Central memory CD8-positive, alpha-beta T cell (primary cell): ENCODE measurements at regions not wholly inside any gene's neighbourhood (a gene's known extent, or its start where the extent isn't known, plus 50 kb on each side); places are given as distances from the start of the nearest gene placed in this dataset.

Source experiments
- ATAC-seq: fragments of 150-1000 bp; cut with Tn5 transposase; replicated peaks from 2 replicates; pipeline ENCODE4 v1.10.0; 2022; ENCODE audit warnings: mild to moderate bottlenecking, moderate FRiP score, moderate number of reproducible peaks; ENCODE audit not compliant: poor library complexity, severe bottlenecking; ENCODE audit errors: extremely low read depth
- DNase-seq, 2 donors: peaks; one replicate each; pipeline ENCODE4 v3.0.0; 2021; ENCODE audit warnings: low spot score in 2 of 2
- H3K27ac Mint-ChIP-seq: one replicate; pipeline ENCODE4 v1.8.0; 2022; ENCODE audit warnings: low read depth, mild to moderate bottlenecking, moderate library complexity, mixed read lengths
- H3K27me3 Mint-ChIP-seq: one replicate; pipeline ENCODE4 v1.8.0; 2022; ENCODE audit warnings: mixed read lengths
- H3K36me3 Mint-ChIP-seq: one replicate; pipeline ENCODE4 v1.8.0; 2022; ENCODE audit warnings: mild to moderate bottlenecking, moderate library complexity, mixed read lengths; ENCODE audit not compliant: insufficient read depth
- H3K4me1 Mint-ChIP-seq: one replicate; pipeline ENCODE4 v1.8.0; 2022; ENCODE audit warnings: mixed read lengths
- H3K4me3 Mint-ChIP-seq: one replicate; pipeline ENCODE4 v1.8.0; 2022; ENCODE audit warnings: mild to moderate bottlenecking, moderate library complexity, mixed read lengths
- H3K9me3 Mint-ChIP-seq: one replicate; pipeline ENCODE4 v1.8.0; 2022; ENCODE audit warnings: mixed read lengths

DNA sequence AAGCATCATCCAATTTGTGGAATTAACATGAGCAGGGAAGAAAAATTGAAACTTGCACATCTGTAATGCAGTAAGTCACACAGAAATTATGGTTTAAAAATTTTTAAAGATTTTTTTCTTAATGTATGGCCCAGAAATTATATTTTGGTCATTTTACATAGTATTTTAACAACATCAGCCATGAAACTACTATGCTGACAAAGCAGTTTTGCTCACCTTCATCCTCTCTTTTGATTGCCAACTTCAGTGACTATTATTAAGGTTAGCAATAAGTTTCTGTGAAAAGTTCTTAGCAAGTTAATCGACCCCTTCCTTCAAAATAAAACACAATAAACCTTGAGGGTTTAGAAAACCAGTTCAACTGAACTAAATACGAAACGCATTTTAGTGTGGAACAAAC lies 1347.0 kb downstream of the EPHA7 start:
- Mint-ChIP-seq H3K9me3 (peaks cover 8% of the 10 kb centered on the region), H3K27me3 (no peaks in the 10 kb centered on the region), H3K36me3 (no peaks in the 10 kb centered on the region), H3K4me1 (no peaks in the 10 kb centered on the region), H3K27ac (no peak overlapping the region), H3K4me3 (no peak overlapping the region)
- no peak for ATAC-seq
- no peak for DNase-seq

DNA sequence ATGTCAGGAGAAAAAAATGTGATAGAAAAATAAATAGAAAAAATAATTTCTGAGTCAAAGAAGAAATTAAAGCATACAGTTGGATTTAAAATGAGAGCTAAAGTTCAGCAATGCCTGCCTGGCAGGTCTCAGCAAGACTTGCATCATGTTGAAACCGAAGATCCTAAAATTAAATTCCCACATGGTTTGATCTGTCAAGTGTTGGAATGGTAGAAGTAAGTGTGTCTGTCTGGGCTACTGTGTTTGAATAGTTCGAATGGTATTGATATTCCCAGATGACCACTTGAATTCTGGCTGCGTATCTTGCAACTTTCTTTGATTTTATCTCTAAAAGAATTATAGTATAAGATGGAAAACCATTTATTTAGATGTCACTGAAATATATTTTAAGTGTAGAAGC lies 1349.6 kb downstream of the EPHA7 start:
- H3K27me3 Mint-ChIP-seq: no peaks in the 10 kb centered on the region
- H3K9me3 Mint-ChIP-seq: peaks cover 8% of the 10 kb centered on the region
- H3K36me3 Mint-ChIP-seq: no peaks in the 10 kb centered on the region
- H3K4me3 Mint-ChIP-seq: no peak overlapping the region
- DNase-seq (no peak), ATAC-seq (no peak)
- H3K4me1 Mint-ChIP-seq: no peaks in the 10 kb centered on the region
- no peak overlapping the region for H3K27ac Mint-ChIP-seq

DNA sequence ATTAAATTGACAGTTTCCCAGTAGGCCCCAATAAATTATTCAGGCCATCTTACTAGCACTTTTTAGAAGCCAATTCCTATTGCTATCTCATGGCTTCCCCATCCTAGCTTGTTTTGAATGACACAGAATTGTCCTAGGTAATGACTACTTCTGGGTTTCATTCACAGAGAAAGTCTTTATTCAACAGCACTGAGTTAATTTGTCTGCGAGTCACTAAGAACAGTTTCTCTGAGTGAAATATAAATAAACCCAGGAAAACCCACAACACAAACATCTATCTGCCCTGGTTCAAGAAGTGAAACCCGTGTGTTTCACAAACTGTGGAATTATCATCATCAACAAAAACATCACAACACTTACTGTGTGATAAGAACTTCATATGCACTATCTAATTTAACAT lies 1366.8 kb downstream of the EPHA7 start:
- no peaks in the 10 kb centered on the region for H3K36me3 Mint-ChIP-seq
- peaks cover 3% of the 10 kb centered on the region for H3K9me3 Mint-ChIP-seq
- no peaks in the 10 kb centered on the region for H3K4me1 Mint-ChIP-seq
- DNase-seq (no peak), ATAC-seq (no peak)
- H3K4me3 Mint-ChIP-seq: no peak overlapping the region
- no peak overlapping the region for H3K27ac Mint-ChIP-seq
- no peaks in the 10 kb centered on the region for H3K27me3 Mint-ChIP-seq

DNA sequence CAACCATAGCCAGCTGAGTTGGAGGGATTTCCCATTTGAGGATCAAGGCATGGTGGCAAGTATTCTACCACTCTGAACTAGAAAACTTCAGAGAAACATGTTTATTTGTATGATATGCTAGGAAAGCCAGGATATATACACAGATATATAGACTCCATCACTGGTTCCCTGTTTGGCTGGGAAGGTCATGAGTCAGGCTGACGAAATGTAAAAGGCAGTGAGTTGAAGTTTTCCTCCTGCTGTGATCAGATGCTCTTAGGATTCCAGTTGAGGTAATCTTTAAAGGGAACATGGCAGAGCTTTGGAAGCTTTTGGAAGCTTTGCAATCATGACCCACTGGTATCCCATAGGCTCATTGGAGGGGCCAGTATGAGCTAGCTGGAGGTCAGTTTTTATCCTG lies 1369.1 kb downstream of the EPHA7 start:
- ATAC-seq: no peak
- H3K9me3 Mint-ChIP-seq: peaks cover 3% of the 10 kb centered on the region
- H3K27ac Mint-ChIP-seq: no peak overlapping the region

DNA sequence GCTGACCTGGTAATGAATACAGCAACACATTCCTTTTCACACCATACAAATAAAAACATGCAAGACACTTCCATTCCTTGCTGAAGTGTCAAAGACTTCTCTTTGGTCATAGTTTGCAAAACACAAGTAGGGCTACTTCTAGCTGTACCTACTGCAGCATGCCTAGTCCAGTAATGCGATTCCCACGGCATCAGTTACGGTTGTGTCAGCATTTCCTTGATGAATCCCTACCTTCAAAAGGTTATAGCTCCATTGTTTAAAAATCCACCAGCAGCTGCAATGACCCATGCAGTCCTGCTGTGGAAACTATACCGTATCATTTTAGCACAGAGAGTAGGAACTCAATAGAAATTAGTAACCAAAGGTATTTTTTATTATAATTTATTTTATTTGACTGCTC lies 1371.5 kb downstream of the EPHA7 start:
- DNase-seq: no peak
- no peaks in the 10 kb centered on the region for H3K27me3 Mint-ChIP-seq
- no peaks in the 10 kb centered on the region for H3K36me3 Mint-ChIP-seq
- H3K4me3 Mint-ChIP-seq: no peak overlapping the region
- H3K9me3 Mint-ChIP-seq: peaks cover 8% of the 10 kb centered on the region
- no peaks in the 10 kb centered on the region for H3K4me1 Mint-ChIP-seq
- no peak overlapping the region for H3K27ac Mint-ChIP-seq
- ATAC-seq: no peak

More for the DNA sequence above, 1369.1 kb downstream of the EPHA7 start:
- Mint-ChIP-seq H3K4me1 (no peaks in the 10 kb centered on the region), H3K27me3 (no peaks in the 10 kb centered on the region), H3K36me3 (no peaks in the 10 kb centered on the region), H3K4me3 (no peak overlapping the region)
- no peak for DNase-seq

DNA sequence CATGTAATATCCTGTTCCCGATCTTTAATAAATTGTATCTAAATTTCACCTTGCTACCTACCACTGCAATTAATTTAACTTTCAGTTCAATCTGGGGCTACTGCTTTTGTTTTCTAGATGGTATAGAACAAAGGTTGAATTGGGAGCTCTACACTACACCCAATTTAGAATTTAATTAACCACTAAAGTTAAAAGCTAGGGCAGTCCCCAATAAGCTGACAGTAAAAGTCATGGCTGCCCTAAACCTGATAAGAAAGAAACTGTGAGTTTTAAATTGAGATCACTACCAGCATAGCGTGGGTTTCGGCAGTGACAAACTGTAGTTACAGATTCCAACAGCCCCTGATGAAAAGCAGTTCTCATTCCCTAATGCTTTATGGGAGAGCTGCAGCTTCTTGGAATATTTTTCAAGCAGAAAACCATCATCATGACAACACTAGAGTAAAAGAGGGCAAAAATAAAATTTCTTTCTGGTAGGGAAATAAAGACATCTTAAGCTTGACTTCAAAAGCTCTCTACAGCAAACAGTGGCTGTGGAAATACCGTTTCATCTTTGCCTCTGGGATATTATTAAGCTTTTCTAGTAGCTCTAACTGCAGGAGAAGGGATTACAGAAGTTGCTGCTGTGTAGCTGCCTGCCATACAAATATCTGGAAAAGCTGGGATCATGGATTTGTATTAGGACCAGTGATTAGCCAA lies 1372.1 kb downstream of the EPHA7 start:
- no peak for DNase-seq
- H3K4me3 Mint-ChIP-seq: no peak overlapping the region
- H3K4me1 Mint-ChIP-seq: no peaks in the 10 kb centered on the region
- no peak overlapping the region for H3K27ac Mint-ChIP-seq
- no peaks in the 10 kb centered on the region for H3K27me3 Mint-ChIP-seq
- peaks cover 5% of the 10 kb centered on the region for H3K9me3 Mint-ChIP-seq
- ATAC-seq: no peak
- H3K36me3 Mint-ChIP-seq: no peaks in the 10 kb centered on the region

DNA sequence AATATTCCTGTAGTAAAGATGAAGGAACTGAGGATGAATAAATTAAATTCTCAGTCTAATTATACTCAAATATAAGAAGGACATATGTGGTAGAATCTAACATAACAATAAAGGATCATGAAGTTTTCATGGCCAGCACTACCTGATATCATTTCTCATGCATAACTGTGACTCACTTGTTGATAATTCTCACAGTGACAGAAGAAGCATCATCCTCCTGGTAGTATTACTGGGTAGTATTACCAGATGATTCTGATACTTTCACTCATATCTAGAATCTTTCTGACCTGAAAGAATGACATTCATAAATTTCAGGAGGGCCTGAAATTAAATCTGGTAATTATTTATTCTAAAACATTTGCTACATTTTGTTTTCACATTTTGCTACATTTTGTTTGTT lies 1375.0 kb downstream of the EPHA7 start:
- H3K27ac Mint-ChIP-seq: no peak overlapping the region
- H3K4me3 Mint-ChIP-seq: no peak overlapping the region
- DNase-seq: no peak
- no peak for ATAC-seq
- no peaks in the 10 kb centered on the region for H3K36me3 Mint-ChIP-seq
- H3K9me3 Mint-ChIP-seq: peaks cover 11% of the 10 kb centered on the region
- no peaks in the 10 kb centered on the region for H3K4me1 Mint-ChIP-seq
- H3K27me3 Mint-ChIP-seq: no peaks in the 10 kb centered on the region

DNA sequence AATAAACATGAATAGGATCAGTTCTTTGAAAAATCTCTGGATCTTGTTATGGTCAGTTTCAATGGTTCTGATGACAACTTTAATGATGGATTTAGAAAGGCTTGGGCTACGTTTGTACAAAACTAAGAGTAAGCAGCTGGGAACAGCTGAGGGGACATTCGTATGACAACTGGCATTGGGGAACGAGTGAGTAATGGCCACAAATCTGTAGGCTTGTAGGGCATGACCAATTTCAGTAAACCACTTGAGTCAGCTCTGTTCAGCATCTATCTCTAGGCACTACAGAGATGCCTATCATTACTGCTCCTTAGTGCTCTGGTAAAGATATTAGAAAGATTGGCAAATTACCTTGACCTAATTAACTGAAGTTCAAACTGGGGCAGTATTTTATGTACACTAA lies 1375.6 kb downstream of the EPHA7 start:
- no peaks in the 10 kb centered on the region for H3K36me3 Mint-ChIP-seq
- no peak overlapping the region for H3K4me3 Mint-ChIP-seq
- H3K9me3 Mint-ChIP-seq: peaks cover 11% of the 10 kb centered on the region
- no peaks in the 10 kb centered on the region for H3K4me1 Mint-ChIP-seq
- DNase-seq: no peak
- no peaks in the 10 kb centered on the region for H3K27me3 Mint-ChIP-seq
- ATAC-seq: no peak
- no peak overlapping the region for H3K27ac Mint-ChIP-seq

DNA sequence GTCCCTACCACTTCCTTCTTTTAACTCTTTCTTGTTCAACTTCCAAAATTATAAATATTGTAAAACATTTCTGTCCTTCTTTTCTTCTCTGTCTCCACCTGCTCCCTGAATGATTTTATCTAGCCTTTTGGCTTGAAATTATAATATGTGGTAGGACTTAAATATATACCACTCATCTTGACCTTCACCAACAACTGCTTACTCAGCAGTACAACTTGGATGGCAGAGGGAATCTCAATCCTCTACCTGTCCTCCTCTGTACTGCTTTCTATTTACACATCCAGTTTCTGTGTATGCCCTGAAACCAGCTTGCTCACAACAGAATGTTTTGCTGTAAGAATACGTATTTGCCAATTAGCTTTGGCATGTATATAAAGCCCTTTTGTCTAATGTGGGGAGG lies 1392.5 kb downstream of the EPHA7 start:
- ATAC-seq (no peak), DNase-seq (no peak)
- Mint-ChIP-seq H3K27me3 (no peaks in the 10 kb centered on the region), H3K9me3 (peaks cover 12% of the 10 kb centered on the region), H3K4me1 (no peaks in the 10 kb centered on the region), H3K4me3 (no peak overlapping the region), H3K36me3 (no peaks in the 10 kb centered on the region), H3K27ac (no peak overlapping the region)

DNA sequence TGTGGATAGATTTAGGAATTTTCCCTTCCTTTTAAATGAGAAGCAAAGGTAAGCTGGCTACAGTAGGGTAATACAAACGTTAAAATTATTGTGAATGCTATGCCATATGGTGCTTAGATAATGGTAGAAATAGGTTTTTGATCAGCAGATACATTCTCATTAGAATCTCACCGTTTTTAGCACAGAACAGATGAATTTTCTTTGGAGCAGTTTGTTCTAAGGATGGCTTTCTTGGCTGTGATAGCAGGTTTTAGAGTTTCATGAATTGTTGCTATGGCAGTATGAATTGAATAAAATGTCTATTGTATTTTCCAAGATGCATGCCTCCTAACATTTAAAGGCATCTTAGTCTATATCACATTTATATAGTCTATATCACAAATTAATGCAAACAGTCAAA lies 1394.5 kb downstream of the EPHA7 start:
- Mint-ChIP-seq H3K4me1 (no peaks in the 10 kb centered on the region), H3K9me3 (peaks cover 15% of the 10 kb centered on the region)

DNA sequence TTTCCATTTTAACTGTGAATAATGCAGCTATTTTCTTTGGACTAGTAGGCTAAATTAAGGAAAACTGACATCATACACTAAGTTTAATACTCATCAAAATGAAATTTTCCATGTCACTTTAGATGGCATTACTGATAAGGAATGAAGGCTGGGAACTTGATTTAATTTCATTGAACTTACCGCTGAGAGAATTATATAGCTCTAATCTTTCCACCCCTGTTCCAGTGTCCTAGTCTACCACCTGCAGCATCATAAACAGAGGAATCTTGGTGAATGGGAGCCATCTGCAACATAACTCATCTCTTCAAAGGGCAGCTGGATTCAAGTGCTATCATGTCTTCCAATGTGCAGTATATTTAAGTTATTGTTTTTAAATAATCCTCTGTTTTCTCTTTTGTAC lies 1395.2 kb downstream of the EPHA7 start:
- Mint-ChIP-seq H3K27ac (no peak overlapping the region), H3K36me3 (no peaks in the 10 kb centered on the region), H3K27me3 (no peaks in the 10 kb centered on the region), H3K4me3 (no peak overlapping the region), H3K4me1 (no peaks in the 10 kb centered on the region), H3K9me3 (peaks cover 17% of the 10 kb centered on the region)
- no peak for ATAC-seq
- DNase-seq: no peak

More for the DNA sequence above, 1394.5 kb downstream of the EPHA7 start:
- no peak overlapping the region for H3K27ac Mint-ChIP-seq
- H3K27me3 Mint-ChIP-seq: no peaks in the 10 kb centered on the region
- H3K4me3 Mint-ChIP-seq: no peak overlapping the region
- H3K36me3 Mint-ChIP-seq: no peaks in the 10 kb centered on the region
- no peak for ATAC-seq
- no peak for DNase-seq

DNA sequence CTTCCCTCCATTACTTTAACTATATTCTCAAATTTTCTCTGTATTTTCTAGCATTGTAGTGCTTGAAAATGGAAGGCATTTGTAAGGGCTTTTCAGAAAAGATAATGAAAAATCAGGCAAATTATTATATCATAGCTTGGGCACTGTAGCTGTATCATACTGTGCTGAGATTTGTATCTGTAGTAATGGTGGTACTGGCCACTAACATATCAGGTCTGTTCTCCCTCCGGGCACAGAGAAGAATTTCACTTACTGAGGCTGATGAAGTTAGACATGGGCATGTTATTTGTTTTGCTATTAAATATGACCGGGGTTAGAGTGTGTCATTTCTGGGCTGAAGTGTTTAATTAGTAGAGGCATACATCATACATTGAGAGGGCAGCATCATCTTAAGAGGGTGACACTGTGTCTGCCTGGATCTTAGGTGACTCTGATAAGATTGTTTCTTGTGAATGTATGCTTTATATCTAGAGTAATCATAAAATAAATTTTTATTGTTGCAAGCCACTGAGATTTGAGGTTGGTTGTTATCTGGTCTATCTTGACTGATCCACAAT lies 1395.9 kb downstream of the EPHA7 start:
- H3K27me3 Mint-ChIP-seq: no peaks in the 10 kb centered on the region
- H3K36me3 Mint-ChIP-seq: no peaks in the 10 kb centered on the region
- no peaks in the 10 kb centered on the region for H3K4me1 Mint-ChIP-seq
- ATAC-seq: no peak
- peaks cover 17% of the 10 kb centered on the region for H3K9me3 Mint-ChIP-seq
- DNase-seq: no peak
- H3K27ac Mint-ChIP-seq: no peak overlapping the region
- H3K4me3 Mint-ChIP-seq: no peak overlapping the region

DNA sequence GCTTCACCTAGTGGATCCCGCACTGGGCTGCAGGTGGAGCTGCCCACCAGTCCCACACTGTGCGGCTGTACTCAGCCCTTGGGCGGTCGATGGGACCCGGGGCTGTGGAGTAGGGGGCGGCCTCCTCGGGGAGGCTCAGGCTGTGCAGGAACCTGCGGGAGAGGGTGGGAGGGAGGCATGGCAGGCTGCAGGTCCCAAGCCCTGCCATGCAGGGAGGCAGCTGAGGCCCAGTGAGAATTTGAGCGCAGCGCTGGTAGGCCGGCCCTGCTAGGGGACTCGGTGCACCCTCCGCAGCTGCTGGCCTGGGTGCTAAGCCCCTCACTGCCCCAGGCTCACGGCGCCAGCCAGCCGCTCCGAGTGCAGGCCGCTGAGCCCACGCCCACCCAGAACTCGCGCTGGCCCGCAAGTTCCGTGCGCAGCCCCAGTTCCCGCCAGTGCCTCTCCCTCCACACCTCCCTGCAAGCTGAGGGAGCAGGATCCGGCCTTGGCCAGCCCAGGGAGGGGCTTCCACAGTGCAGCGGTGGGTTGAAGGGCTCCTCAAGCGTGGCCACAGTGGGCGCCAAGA lies 1407.6 kb downstream of the EPHA7 start:
- no peak for ATAC-seq
- H3K4me3 Mint-ChIP-seq: no peak overlapping the region
- H3K4me1 Mint-ChIP-seq: no peaks in the 10 kb centered on the region
- DNase-seq: no peak
- no peak overlapping the region for H3K27ac Mint-ChIP-seq
- no peaks in the 10 kb centered on the region for H3K36me3 Mint-ChIP-seq
- peaks cover 24% of the 10 kb centered on the region for H3K9me3 Mint-ChIP-seq
- H3K27me3 Mint-ChIP-seq: no peaks in the 10 kb centered on the region
